Common myeloid progenitor, CD34-positive (primary cell): ENCODE measurements at regions not wholly inside any gene's neighbourhood (a gene's known extent, or its start where the extent isn't known, plus 50 kb on each side); places are given as distances from the start of the nearest gene placed in this dataset.
"Not testable (repeated sequence)": the region's sequence is repeated elsewhere in the genome, so short reads cannot be mapped to it uniquely, and the experiment has no call there.

Experiments
- CTCF ChIA-PET: fragments of 350-600 bp; sonication (Branson Sonifier 250); formaldehyde crosslinking; loops from one replicate; lab custom pipeline; 2021; ENCODE audit warnings: antibody characterized with exemption; lab: Charles Lee
- POLR2A ChIA-PET: fragments of 350-600 bp; sonication (Branson Sonifier 250); formaldehyde crosslinking; loops from one replicate; lab custom pipeline; 2021; ENCODE audit warnings: antibody characterized with exemption; lab: Charles Lee
- DNase-seq, 3 donors: peaks; one replicate each; pipeline versions ENCODE4 v3.0.0 to v3.0.0-alpha.2; 2013
- H3K27ac ChIP-seq, 2 experiments: 1 replicate in 1 of 2; 2 replicates in 1 of 2; pipeline ENCODE4 v1.7.0; 2013; ENCODE audit warnings: inconsistent platforms in 2 of 2, low read length in 2 of 2, mild to moderate bottlenecking in 2 of 2, low read depth in 1 of 2, moderate library complexity in 1 of 2; ENCODE audit not compliant: severe bottlenecking in 2 of 2, insufficient read depth in 1 of 2, poor library complexity in 1 of 2
- H3K27me3 ChIP-seq, 5 experiments: replicated peaks in 2 of 5; 1 replicate in 3 of 5; 2 replicates in 2 of 5; pipeline versions ENCODE4 v1.6.1 to v1.7.0; 2013; ENCODE audit warnings: low read length in 4 of 5, mild to moderate bottlenecking in 2 of 5, moderate library complexity in 2 of 5, inconsistent platforms in 1 of 5; ENCODE audit not compliant: insufficient read depth in 5 of 5, control insufficient read depth in 4 of 5
- H3K36me3 ChIP-seq, 4 experiments: 1 replicate in 2 of 4; 2 replicates in 2 of 4; pipeline versions ENCODE4 v1.6.1 to v1.7.0; 2013; ENCODE audit warnings: low read length in 3 of 4, control low read depth in 1 of 4, mild to moderate bottlenecking in 1 of 4; ENCODE audit not compliant: control insufficient read depth in 4 of 4, insufficient read depth in 4 of 4
- H3K4me1 ChIP-seq, 4 experiments: 1 replicate in 3 of 4; 2 replicates in 1 of 4; pipeline versions ENCODE4 v1.6.1 to v1.7.1; 2013; ENCODE audit warnings: low read length in 3 of 4, mild to moderate bottlenecking in 3 of 4, control low read depth in 1 of 4, inconsistent platforms in 1 of 4, moderate library complexity in 1 of 4; ENCODE audit not compliant: control insufficient read depth in 4 of 4, insufficient read depth in 4 of 4; ENCODE audit errors: control extremely low read depth in 1 of 4
- H3K4me3 ChIP-seq, 7 experiments: 1 replicate in 4 of 7; 2 replicates in 3 of 7; pipeline versions ENCODE4 v1.5.1 to v1.7.0; 2013; ENCODE audit warnings: mild to moderate bottlenecking in 7 of 7, low read length in 6 of 7, moderate library complexity in 6 of 7, inconsistent platforms in 2 of 7, low read depth in 2 of 7, control low read depth in 1 of 7; ENCODE audit not compliant: insufficient read depth in 4 of 7, control insufficient read depth in 1 of 7; ENCODE audit errors: extremely low read depth in 1 of 7
- H3K9me3 ChIP-seq, 5 experiments: 1 replicate in 4 of 5; 2 replicates in 1 of 5; pipeline versions ENCODE4 v1.6.1 to v1.7.1; 2013; ENCODE audit warnings: low read length in 4 of 5, mild to moderate bottlenecking in 2 of 5, inconsistent platforms in 1 of 5, low read depth in 1 of 5, moderate library complexity in 1 of 5; ENCODE audit not compliant: control insufficient read depth in 4 of 5, insufficient read depth in 2 of 5; ENCODE audit errors: control extremely low read depth in 1 of 5
- WGBS: methylation state at CpG from one replicate; pipeline ENCODE4 v1.1.5; 2013; ENCODE audit not compliant: insufficient coverage; 5-methylcytosine and 5-hydroxymethylcytosine counted together

DNA sequence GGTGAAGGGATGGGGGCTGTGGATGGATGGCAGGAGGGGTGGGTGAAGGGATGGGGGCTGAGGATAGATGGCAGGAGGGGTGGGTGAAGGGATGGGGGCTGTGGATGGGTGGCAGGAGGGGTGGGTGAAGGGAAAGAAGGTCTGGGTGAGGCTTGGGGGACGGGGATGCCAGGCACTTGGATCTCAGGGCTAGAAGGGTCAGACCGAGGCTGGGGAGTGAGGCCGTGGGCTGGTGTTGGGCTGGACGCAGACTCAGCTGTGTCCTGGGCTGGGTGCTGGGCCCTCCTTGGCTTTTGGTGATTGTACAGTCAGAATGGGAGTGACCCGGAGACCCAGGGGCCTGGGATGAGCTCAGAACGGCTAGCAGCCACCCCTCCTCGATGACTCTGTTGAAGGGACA, 192.4 kb downstream of the TMEM121 start:
- H3K27me3 ChIP-seq, H3K27ac ChIP-seq, CTCF ChIA-PET, H3K9me3 ChIP-seq, H3K4me1 ChIP-seq, POLR2A ChIA-PET, H3K4me3 ChIP-seq, H3K36me3 ChIP-seq, DNase-seq: not testable (repeated sequence)
- WGBS = no CpG with 5 or more reads among the region's 7 CpGs

GRCh38 chr14:105720106-105720505, 193.7 kb downstream of the TMEM121 start:
- DNase-seq, H3K36me3 ChIP-seq, CTCF ChIA-PET, H3K9me3 ChIP-seq, H3K27me3 ChIP-seq, H3K4me1 ChIP-seq, H3K27ac ChIP-seq, H3K4me3 ChIP-seq, POLR2A ChIA-PET: not testable (repeated sequence)
- no CpG with 5 or more reads among the region's 12 CpGs for WGBS

- H3K9me3 ChIP-seq, CTCF ChIA-PET, POLR2A ChIA-PET, H3K4me3 ChIP-seq, H3K4me1 ChIP-seq, DNase-seq, H3K27ac ChIP-seq, H3K27me3 ChIP-seq, H3K36me3 ChIP-seq: not testable (repeated sequence)
- 100% methylated on average over 1 of the region's 23 CpGs for WGBS
Observed at GRCh38 chr14:105720852-105721601, 194.6 kb downstream of the TMEM121 start.

DNA sequence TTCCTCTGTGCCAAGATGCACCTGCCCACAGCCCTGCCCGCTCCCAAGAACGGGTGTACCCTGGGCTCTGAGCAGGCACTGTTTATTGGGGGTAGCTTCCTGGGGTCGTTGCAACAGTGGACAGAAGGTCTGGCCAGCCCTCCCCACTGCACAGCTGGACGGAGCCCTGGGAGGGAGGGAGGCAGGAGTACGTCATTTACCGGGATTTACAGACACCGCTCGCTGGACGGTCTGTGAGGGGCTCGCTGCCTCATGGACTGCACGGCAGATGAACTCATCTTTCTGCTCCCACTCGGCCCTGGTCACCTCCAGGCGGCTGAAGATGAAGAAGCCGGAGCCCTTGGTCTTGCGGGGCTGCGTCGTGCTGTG, 195.2 kb downstream of the TMEM121 start:
- CTCF ChIA-PET, H3K27ac ChIP-seq, H3K4me3 ChIP-seq, H3K36me3 ChIP-seq, H3K4me1 ChIP-seq, H3K9me3 ChIP-seq, H3K27me3 ChIP-seq, DNase-seq, POLR2A ChIA-PET: not testable (repeated sequence)
- no CpG with 5 or more reads among the region's 17 CpGs for WGBS

GRCh38 chr14:105721996-105722709, 195.8 kb downstream of the TMEM121 start:
- H3K27me3 ChIP-seq, H3K27ac ChIP-seq, H3K4me1 ChIP-seq, H3K4me3 ChIP-seq, CTCF ChIA-PET, POLR2A ChIA-PET, H3K36me3 ChIP-seq, DNase-seq, H3K9me3 ChIP-seq: not testable (repeated sequence)
- 97% methylated on average over 19 of the region's 40 CpGs for WGBS

DNA sequence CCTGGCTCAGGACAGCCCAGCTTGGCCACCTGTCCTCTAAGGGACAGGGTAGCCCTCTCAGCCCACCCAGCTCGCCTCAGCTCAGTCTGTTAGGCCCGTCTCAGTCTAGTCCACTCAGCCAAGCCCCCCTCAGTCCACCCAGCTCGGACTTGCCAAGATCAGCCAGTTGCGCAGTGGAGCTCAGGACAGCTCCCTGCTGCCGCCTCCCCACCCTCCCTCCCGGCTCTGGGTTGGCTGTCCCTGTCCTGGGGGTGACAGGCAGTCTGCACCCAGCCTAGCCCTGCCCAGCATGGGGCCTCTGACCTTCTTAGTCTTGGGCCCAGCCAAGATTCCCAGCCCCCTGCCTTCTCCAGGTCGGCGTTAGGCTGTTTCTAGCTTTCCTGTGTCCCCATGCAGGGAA, 196.9 kb downstream of the TMEM121 start:
- H3K4me1 ChIP-seq, DNase-seq, H3K36me3 ChIP-seq, CTCF ChIA-PET, H3K27me3 ChIP-seq, H3K9me3 ChIP-seq, H3K4me3 ChIP-seq, POLR2A ChIA-PET, H3K27ac ChIP-seq: not testable (repeated sequence)
- WGBS = 86% methylated on average over 3 of the region's 8 CpGs

GRCh38 chr14:105723776-105724175, 197.4 kb downstream of the TMEM121 start:
- CTCF ChIA-PET, DNase-seq, H3K4me1 ChIP-seq, H3K27ac ChIP-seq, H3K4me3 ChIP-seq, H3K27me3 ChIP-seq, H3K36me3 ChIP-seq, H3K9me3 ChIP-seq, POLR2A ChIA-PET: not testable (repeated sequence)
- WGBS = 93% methylated on average over 11 of the region's 15 CpGs
